H1 (cell line): ENCODE measurements at regions not wholly inside any gene's neighbourhood (a gene's known extent, or its start where the extent isn't known, plus 50 kb on each side); places are given as distances from the start of the nearest gene placed in this dataset.

Source experiments
- ATF3 ChIP-seq: IDR thresholded peaks from 2 replicates; pipeline ENCODE4 v1.6.1; 2011; ENCODE audit warnings: low read depth, mild to moderate bottlenecking, low read length; ENCODE audit not compliant: insufficient read depth
- BCL11A ChIP-seq, 2 experiments: IDR thresholded peaks; one replicate each; pipeline ENCODE4 v1.6.1; 2011; ENCODE audit warnings: low read depth in 2 of 2, low read length in 2 of 2, mild to moderate bottlenecking in 2 of 2
- CHD7 ChIP-seq: fragments of 300-600 bp; sonication (generic); IDR thresholded peaks from 2 replicates; pipeline ENCODE4 v1.7.1; 2012; ENCODE audit warnings: low read length, moderate library complexity, mild to moderate bottlenecking, inconsistent platforms; ENCODE audit not compliant: insufficient replicate concordance
- HDAC6 ChIP-seq: IDR thresholded peaks from one replicate; pipeline ENCODE4 v1.7.1; 2012; ENCODE audit warnings: low read depth, mild to moderate bottlenecking, inconsistent platforms, low read length, moderate library complexity
- JUN ChIP-seq: IDR thresholded peaks from 2 replicates; pipeline ENCODE4 v1.6.1; 2011; ENCODE audit warnings: low read depth, mild to moderate bottlenecking, improper control_type of control experiment, low read length
- JUND ChIP-seq: IDR thresholded peaks from 2 replicates; pipeline ENCODE4 v1.6.1; 2011; ENCODE audit warnings: mild to moderate bottlenecking, improper control_type of control experiment, low read length
- KDM5A ChIP-seq: fragments of 200-600 bp; IDR thresholded peaks from 2 replicates; pipeline ENCODE4 v1.7.1; 2012; ENCODE audit warnings: mild to moderate bottlenecking, low read length, inconsistent platforms, mixed read lengths
- RAD21 ChIP-seq, 2 experiments: IDR thresholded peaks in 1 of 2; conservative IDR thresholded peaks in 1 of 2; 2 replicates each; pipeline ENCODE4 v1.6.1; 2011; ENCODE audit warnings: low read depth in 2 of 2, low read length in 2 of 2, improper control_type of control experiment in 1 of 2, inconsistent platforms in 1 of 2, mild to moderate bottlenecking in 1 of 2, moderate library complexity in 1 of 2
- RXRA ChIP-seq: IDR thresholded peaks from 2 replicates; pipeline ENCODE4 v1.6.1; 2011; ENCODE audit warnings: low read depth, mild to moderate bottlenecking, low read length, moderate library complexity; ENCODE audit not compliant: insufficient read depth
- SP1 ChIP-seq: IDR thresholded peaks from 2 replicates; pipeline ENCODE4 v1.6.1; 2011; ENCODE audit warnings: low read depth, low read length
- TCF12 ChIP-seq: IDR thresholded peaks from 2 replicates; pipeline ENCODE4 v1.6.1; 2011; ENCODE audit warnings: low read depth, mild to moderate bottlenecking, low read length
- ZNF274 ChIP-seq: IDR thresholded peaks from 2 replicates; pipeline ENCODE4 v1.7.0; 2012; ENCODE audit warnings: low read length, borderline replicate concordance; ENCODE audit errors: extremely low read depth

GRCh38 chr10:4046030-4046429 lies 261.0 kb upstream of the KLF6 start (continued):
- no peak for TF ChIP-seq CHD7
- no peak for TF ChIP-seq KDM5A
- TF ChIP-seq SP1, result no peak
- TF ChIP-seq ZNF274, result no peak
- no peak for TF ChIP-seq HDAC6
- TF ChIP-seq BCL11A (IDR thresholded peaks at IDR 0.05; ENCODE audit: low read depth in 2 of 2, low read length in 2 of 2), result no peak
- no peak for TF ChIP-seq TCF12
- TF ChIP-seq JUND, result no peak
- TF ChIP-seq ATF3, result no peak
- TF ChIP-seq JUN, result no peak
- no peak for TF ChIP-seq RAD21 (IDR thresholded peaks at IDR 0.05 in 1 of 2, conservative IDR thresholded peaks at IDR 0.05 in 1 of 2; ENCODE audit: low read depth in 2 of 2, low read length in 2 of 2)
- TF ChIP-seq RXRA, result no peak
